ENCODE measurements at regions not wholly inside any gene's neighbourhood (a gene's known extent, or its start where the extent isn't known, plus 50 kb on each side); places are given as distances from the start of the nearest gene placed in this dataset.

DNA sequence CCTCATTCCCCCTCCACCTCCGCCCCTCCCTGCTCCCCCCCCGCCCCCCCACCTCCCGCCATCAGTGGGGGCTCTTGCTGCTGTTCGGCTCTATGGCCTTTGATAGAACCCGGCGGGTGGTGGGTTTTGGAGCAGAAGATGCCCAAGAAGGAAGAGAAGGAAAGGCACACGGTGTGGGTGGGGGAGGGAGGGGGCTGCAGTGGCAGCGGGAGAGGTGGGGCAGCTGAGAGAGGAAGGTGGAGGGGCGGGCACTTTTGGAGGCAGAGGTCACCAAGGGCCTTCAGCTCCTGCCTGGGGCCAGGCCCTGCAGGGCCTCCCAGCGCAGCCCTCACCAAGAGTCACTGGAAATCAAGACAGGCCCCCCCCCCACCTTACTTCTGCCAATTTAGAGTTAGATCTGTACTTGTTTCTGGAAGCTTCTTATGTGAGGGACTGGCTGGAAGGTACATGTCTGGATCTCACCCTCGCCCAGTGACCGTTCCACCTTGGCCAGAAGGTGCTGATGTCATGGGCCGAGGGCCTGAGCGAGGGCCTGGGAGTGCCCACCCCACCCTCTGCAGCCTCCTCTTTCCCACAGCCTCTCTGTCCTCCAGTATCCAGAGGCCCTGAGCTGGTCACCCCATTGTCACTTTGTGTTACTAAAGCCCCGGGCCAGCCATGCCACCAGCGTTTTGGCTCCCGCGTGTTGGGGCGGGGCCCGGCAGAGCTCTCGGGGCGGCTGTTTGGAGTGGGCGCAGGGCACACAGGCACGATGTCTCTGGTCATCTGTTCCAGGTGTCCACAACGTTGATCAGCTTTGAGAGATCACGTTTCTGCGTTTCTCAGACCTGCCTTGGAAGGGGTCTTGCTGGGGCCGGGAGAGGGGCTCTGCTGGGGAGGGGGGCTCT lies 153.9 kb downstream of the KIF26A start:
- no peak for DNase-seq

DNA sequence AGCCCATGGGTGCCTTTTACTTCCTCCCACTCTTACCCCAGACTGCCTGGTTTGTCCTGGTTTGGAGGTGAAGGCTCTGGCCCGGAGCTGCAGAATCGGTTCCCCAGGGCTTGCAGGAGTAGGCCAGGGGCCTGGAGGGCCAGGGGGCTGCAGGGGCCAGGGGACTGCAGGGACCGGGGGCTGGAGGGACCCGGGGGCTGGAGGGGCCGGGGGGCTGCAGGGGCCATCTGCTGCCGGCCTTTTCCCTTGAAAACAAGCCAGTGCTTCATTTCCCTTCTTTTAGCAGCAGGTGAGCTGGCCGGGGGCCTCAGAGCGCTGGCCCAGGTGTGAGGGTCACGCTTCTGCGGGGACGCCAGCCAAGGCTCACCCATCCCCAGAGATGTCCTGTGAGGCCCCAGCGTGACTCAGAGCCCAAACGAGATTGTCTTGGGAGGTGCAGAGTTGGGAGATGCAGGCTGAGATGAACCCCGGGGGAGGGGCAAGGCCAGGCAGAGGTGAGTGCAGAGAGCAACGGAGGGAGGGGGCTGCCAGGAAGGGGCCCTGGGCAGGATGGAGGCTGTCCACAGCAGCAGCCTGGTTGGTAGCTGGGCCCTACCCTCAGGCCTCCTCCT lies 154.9 kb downstream of the KIF26A start:
- no peak for DNase-seq

DNA sequence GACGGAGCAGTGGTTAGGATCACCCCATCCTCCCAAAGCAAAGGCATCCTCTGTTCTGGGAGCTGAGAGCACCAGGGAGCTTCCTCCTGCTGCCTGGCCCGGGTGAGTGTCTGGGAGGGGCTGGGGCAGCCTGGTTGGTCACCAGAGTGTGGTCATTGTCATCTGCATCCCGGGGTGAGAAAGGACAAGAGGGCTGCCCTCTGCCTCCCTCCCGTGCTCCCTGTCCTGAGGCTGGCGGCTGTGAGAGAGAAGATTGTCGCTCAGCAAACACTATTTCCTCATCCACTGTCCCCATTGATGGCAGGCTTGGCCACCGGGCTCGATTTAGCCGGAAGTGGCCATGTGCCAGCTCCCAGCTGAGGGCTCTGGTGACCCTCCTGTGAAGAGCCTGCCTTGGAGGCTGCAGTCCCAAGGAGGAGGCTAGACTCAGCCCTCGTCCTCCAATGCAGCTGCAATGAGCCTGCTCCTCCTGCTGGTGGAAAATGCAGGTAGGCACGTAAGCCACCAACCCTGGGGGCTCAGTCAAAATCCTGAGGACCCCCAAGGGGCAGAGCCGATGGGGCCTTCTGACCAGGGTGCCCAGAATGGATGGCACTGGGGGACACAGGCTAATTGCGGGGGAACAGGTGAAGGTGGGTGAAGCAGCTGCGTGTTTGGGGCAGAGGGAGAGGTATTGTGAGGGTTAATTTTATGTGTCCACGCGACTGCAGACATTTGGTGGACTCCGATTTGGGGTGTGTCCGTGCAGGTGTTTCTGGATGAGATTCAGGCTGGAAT lies 155.7 kb downstream of the KIF26A start:
- DNase-seq: no peak

DNA sequence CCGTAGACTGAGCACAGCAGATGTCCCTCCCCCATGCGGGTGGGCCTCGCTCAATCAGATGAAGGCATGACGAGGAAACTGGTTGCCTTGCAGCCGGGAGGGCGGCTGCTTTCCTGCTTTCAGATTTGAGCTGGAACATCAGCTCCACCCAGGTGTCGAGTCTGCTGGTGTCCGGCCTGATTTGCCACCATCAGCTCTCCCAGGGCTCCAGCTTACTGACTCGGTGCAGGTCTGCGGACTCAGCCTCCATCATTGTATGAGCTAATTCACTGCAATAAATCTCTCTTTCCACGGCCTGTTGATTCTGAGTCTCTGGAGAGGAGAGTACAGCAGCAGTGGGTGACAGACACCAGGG lies 156.2 kb downstream of the KIF26A start:
- DNase-seq: no peak

DNA sequence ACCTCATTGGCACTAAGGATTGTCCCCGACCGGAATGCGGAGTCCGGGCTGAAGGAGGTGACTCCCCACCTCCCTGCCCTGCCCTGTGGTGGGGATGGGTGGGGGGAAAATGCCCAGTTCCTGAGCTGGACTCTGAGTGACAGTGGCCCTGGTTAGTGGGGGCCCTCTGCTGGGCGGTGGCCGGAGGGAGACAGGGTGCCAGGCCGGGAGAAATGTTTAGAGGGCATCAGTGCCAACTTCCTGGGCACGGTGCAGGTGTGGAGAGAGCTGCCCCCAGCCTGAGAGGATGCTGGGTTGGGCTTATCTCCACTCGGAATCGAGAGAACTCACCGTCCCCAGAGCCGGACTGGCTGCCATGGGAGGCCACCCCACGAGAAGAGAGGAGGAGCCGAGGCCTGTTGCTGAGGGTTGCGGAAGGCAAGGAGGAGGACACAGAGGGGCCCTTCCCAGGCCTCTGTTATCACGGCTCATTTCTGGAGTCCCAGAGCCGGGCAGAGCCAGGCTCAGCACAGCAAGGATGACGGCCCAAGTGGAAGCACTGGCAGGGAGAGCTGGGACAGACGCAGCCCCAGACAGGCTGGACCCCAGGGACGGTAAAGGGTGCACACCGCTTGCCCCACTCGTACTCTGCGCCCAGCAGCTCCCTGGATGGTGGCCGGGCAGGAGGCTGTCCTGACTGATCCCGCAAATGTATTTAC lies 156.7 kb downstream of the KIF26A start:
- no peak for DNase-seq

DNA sequence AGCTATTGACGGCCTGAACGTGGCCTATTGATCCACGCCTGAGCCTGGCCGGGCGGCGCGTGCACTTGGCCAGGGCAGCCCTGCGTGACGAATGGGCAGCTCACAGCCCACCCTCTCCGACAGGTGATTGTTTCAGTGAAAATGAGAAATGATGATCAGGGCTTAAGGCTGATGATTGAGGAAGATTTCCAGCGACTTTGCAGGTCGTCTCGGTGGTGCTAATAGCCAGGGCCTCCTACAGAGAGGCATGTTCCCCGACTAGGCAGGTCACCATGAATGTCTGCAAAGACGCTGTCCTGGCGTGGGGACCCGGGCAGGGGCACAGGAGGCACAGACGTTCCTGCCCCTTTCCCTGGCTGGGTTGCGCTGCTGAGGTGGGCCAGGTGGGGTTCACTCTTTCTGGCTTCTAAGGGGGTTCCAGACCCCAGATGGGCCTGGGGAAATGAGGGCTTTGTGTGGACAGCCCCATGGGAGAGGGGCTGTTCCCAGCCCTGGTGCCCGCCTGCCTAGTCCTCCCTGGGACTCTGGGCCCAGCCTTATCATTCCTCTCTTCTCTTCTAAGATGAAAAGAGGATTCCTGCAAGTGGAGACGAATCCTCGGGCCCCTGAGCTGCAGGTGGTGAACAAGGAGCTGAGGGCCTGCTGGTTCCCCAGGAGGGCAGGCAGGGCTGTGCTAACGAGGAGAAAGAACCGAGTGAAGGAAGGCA lies 157.4 kb downstream of the KIF26A start:
- DNase-seq: no peak

DNA sequence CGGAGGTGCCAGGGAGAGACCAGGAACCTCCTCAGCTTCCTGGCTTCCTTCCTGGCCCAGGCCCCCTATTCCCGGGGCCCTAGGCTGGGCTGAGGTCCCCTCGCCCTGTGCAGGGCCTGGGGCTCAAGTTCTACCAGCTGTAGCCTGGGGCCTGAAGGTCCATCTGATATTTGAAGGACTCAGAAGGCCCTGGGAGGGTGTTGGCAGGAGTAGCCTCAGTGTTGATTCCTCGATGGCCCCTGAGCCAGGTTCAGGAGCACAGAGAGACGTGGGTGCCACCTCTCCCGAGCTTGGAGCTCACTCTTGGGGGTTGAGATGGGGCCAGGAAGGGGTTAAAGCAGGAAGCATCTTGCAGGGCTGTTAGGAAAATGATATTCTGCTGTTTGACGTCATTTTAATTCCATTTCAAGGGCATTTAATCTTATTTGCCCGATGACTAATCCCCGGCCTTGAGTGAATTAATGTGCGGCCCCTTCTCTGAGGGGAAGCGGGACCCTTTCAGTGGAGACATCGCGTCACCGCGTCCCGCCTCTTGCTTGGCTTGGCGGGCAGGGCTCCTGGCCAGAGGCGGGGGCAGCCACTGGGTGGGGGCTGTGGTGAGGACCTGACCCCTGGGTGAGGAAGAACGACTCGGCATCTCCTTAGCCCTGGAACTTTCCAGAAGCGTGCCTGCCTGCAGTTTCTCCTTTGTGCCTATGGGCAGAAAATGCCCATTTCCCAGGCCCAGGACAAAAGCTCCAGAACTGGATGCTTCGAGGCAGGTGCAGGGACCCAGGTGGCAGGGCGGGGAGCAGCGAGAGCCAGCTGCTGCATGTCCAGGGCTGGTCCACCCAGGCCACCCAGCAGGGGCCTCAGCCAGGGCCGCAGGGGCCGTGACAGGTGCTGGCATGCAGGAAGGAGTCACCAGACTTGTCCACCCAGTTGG lies 158.3 kb downstream of the KIF26A start:
- DNase-seq: no peak

DNA sequence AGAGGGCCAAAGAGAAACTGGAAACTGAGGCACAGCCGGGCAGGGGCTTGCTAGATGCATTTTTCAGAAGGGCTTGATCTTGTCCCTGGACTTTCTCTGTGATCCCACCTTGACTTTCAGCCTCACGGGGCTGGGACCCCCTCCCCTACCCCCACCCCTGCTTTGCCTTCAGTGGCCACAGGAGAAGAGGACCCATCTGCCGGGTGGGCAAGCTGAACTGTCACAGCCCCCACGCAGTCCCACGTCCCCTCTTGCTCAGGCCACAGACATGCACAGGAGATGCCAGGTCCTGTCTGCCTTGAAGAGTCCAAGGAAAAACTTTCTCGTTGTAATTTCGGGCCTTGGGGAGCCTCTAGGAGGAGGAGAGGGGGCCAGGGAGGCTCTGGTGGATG lies 158.9 kb downstream of the KIF26A start:
- no peak for DNase-seq

DNA sequence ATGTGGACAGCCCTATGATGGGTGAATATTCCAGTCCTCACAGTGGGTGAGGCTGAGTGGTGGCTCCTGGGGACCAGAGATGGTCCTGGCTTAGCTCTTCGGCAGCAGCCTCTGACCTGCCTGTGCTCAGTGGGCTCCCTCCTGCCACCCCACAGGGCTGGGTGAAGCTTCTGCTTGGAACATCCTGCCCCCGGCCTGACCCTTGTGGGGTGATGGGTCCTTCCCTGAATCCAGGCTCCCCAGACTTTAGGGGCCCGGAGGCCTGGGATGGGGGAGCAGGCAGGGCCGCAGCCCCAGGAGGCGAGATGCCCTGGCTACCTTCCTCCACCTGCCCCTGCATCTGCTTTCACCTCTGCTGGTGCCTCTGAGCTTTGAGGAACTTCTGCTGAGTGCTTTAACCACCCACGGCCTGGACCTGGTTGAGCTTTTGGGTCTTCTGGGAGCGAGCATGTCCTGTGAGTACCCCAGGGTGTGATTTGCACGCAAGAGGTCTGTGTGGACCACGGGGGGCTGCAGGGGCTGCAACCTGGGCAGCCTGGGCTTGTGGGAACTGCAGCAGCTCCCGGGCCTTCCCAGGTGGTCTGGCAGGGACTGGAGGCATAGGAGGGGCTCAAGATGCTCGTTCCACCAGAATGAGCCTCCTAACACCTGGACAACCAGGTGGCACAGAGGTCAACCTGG lies 159.5 kb downstream of the KIF26A start:
- no peak for DNase-seq

DNA sequence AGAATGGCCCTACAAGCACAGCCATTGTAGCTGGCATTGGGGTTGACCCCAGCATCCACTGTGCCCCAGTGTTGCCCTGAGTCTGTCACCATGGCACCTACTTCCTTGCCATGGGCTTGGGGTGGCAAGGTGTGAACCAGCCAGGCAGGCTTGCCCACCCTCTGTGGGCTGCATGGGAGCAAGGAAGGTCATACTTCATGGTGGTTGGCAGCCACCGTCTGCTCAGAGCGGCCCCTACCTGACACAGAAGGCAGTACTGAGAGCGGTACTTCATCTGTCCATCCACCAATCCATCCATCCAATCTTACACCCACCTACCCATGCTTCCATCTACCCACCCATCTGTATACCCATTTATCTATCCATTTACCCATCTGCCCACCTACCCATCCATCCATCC lies 160.1 kb downstream of the KIF26A start:
- DNase-seq: no peak

DNA sequence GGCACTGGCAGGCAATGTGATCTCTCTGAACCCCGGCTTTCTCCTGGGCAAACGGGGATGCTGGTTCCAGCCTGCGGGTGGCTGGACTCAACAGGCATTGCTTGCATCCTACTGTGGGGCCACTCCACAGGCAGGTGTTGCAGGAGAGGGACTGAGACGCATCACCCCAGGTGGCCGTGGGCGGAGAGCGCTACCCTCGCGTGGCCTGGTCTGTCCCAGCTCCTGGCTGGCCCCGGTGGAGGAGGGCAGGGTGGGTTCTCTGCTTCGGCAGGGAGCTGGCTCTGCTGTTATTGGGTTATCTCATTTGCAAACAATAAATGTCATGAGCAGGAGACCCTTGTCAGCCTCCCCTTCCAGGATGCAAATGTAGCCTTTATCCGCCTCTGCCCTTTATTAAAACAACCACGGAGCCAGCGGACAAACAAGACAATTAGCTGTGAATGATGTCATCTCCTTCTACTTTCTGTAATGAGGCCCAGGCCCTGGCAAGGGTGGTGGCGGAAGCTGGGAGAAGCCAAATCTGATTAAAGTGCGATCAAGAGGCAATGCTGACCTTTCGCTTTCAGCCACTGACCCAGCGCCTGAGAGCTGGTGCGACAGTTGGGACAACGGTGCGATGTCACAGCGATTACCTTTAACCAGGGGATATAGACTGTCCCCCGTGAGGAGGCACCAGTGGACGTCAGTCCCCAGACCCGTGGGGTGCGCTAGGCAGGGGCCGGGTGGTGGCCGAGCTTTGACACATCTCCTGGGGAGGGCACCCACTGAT lies 161.8 kb downstream of the KIF26A start:
- DNase-seq: no peak

DNA sequence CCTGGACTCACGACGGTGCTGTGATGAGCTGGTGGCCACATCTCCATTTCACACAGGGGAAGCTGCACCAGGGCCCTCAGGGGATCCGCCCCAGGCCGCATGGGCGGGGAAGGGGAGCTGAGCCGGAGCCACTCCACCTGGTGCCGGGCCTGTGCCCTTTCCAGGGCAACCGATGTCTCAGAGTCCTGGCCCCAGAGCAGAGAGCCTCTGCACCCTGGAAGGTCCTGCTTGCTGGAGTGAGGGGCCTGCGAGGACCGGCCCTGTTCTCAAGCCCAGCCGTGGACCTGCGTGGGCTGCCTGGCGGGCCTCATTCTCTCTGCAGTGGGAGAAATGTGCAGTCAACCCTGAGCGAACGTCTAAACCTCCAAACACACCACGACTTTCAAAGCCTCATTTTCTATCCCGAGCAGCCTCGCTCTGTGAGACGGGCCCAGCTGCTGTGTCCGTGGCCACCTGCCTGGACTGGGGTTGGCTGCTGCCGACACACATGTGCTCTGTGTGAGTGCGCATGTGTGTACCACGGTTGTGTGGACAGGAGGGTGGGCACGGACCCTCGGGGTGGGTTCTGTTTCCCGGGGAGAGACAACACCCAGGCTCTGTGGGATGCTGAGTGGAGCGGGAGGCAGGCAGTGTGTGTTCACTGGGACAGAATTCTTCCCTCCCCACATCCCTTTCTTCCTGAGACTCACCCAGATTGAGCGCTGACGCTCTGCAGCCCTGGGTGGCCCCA lies 163.5 kb downstream of the KIF26A start:
- DNase-seq: no peak

DNA sequence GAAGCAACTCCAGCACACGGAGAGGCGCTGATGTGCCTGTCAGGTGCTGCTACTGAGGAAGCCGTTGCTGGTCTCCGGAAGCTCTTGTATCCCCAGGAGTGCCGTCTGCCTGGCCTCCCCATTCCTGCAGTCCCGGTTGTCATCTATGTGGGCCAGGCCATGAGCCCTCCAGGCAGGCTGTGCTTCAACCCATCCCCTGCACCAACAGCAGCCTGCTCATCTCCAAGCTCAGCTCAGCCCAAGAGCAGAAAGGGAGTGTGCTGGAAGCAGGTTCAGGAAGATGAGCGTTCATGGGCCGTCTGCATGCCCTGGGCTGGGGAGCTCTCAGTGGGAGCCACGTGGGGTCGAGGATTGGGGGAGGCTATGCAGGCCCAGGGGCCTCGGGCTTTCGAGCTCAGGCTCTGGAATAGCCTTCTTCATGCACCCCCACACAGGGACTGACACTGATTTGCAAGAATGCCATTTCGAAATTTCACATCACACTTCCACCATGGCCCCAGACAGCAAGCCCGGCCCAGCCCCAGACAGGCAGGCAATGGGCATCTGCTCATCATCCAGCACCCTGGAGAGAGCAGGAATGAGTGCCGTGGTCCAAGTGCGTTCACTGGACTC lies 164.5 kb downstream of the KIF26A start:
- no peak for DNase-seq

DNA sequence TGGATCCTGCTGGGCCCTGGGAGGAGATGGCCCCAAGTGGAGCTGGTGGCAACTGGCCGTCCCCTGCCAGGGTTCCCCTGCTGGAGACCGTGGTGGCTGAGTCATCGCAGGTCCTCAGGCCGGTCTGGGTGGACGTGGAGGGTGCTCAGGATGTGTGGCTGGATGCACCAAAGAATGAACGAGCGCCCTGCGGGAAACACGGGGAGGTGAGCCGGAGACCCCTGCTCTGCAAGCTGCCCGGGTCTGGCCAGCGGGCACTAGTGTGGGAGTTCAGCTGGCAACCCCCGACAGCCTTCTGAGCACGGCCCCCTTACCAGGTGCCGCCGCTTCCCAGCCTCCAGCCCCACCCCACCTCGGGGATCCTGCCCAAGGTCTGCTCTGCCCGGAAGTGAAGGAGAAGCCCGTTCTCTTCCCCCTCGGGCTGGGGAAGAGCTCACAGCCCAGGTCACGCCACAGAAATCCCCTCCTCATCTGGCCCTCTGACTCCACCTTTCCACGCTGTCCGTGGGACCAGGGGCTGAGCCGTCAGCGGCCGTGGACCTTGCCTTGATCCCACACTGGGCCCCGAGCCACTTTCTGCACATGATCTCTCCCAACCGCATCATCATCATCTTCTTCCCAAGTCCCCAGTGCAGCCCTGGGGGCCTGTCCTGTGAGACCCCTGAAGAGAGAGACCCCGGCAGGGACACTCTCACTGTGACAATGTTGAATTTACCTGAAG lies 165.5 kb downstream of the KIF26A start:
- no peak for DNase-seq

DNA sequence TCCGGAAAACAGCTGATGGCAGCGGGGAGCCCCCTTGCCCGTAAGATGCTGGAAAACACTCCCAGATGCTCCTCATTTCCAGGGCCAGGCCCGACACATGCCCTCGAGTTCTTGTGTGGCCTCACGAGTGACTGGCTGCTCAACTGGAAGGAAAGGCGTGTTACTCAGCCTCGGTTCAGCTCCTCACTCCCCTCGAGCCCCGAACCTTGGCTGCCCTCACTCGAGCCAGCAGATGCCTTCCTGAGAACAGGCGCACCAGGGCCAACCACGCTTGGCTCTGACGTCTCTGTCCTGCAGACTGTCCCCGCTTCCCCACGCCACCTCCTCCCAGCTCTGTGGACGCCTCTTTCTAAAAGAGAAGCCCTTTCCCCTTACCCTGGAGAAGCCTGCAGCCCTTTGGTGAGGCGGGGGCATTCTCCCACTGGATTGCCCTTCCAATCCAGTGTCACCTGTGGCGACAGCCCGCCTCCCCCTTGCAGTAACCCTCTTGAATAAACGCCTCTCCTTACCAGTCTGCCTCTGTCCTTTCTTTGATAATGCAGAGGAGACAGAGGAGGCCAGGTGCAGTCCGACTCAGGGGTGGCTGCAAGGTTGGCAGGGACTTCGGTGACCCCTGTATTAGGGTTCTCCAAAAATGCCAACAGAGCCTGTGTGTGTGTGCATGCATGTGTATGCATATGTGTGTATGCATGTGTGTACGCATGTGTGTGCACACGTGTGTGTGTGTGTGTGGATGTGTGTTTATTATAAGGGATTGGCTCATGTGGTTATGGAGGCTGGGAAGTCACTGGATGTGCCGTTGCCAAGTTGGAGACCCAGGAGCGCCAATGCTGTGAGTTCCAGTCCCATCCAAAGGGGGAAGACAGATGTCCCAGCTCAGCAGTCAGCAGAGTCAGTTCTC lies 166.3 kb downstream of the KIF26A start:
- no peak for DNase-seq

DNA sequence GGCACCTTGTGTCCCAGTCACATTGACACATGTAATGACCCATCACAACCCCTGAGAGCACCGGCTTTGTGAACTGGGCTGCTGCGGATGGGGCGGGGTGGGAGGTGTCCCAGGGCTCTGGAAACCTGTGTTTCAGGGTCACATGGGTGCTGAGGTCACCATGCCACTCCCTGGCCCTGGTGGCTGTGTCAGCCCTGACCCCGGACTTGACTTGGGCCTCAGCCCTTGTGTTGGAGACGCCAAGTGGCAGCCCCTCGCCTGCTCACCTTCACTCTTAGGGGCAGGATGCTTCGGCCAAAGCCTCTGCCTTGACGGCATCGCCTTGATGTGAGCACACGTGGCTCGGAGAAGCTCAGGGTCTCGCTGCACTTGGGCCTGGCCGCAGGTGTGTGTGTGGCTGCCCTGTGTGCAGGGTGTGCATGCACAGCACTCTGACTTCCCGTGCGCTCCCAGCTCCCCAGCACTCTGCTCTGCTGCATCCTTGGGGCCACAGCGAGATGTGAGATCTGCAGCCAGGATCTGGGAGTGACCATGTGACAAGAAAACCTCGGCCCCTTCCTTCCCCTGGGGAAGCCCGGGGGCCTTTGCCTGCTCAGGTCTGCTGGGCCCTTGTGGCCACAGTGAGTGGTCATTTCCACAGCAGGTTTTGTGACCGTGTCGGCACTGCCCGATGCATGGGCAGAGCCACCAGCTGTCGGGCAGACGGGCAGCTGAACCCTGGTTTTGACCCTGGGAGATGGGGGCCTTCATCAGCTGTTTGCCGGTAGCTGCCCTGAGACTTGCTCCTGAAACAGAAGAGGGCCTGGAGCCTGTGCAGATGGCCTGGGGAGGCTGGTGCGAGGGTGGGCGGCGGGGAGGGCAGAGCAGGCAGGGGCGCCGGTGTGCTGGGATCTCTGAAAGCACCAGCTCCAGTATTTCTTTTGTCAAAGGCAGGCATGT lies 167.4 kb downstream of the KIF26A start:
- no peak for DNase-seq
